HG02642 (cell line): ENCODE measurements at regions not wholly inside any gene's neighbourhood (a gene's known extent, or its start where the extent isn't known, plus 50 kb on each side); places are given as distances from the start of the nearest gene placed in this dataset.
"Not testable (repeated sequence)": the region's sequence is repeated elsewhere in the genome, so short reads cannot be mapped to it uniquely, and the experiment has no call there.

ENCODE experiments used
- ATAC-seq: cut with Tn5 transposase; IDR thresholded peaks from one replicate; pipeline ENCODE4 v1.9.1; 2021; ENCODE audit warnings: mild to moderate bottlenecking; ENCODE audit not compliant: unreplicated experiment, poor library complexity

- no peak for ATAC-seq
Measured at GRCh38 chr3:22835041-22835440, 368.1 kb upstream of the UBE2E2 start.

- ATAC-seq = no peak
Measured at GRCh38 chr3:22836131-22836530, 367.0 kb upstream of the UBE2E2 start.

GRCh38 chr3:22843854-22844253 is 359.3 kb upstream of the UBE2E2 start:
- ATAC-seq = no peak

GRCh38 chr3:22846566-22846965 is 356.6 kb upstream of the UBE2E2 start:
- ATAC-seq = no peak

- not testable (repeated sequence) for ATAC-seq
Measured at GRCh38 chr3:22849583-22849982, 353.5 kb upstream of the UBE2E2 start.

- ATAC-seq = no peak
Measured at GRCh38 chr3:22856811-22857210, 346.3 kb upstream of the UBE2E2 start.

DNA sequence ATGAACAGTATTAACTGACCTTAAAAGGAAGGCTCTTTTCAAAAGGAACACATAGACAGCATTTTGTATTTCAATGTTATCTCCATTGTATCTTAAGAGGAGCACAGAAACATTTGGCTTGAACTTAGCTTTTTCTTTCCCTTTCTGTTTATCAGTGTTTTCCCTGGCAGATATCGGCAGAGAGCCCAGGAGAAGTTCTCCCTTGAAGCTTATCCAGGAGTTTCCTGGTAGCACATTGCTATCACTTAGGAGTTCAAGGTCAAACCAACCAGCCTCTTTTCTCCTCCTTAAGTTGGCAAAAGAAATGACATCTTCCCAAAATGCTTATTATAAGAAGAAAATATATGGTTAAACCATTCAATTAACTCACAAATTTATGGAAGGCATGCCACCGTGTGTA is 344.6 kb upstream of the UBE2E2 start:
- no peak for ATAC-seq

DNA sequence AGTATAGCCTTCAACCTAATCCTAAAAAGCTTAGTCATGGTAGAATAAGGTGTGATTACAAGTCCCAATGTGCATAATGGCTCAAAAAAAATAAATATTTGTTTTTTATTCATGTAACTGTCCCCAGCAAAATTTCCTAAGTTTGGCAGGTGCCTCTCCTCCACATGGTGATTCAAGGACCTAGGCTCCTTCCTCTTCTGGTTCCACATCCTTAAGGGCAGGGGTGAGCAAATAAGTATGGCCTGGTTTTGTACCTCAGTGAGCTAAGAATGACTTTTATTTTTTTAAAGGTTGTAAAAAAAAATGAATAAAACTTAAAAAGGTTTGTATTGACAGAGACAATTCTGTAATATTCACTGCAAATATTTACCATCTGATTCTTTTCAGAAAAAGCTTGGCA is 343.5 kb upstream of the UBE2E2 start:
- ATAC-seq = no peak

DNA sequence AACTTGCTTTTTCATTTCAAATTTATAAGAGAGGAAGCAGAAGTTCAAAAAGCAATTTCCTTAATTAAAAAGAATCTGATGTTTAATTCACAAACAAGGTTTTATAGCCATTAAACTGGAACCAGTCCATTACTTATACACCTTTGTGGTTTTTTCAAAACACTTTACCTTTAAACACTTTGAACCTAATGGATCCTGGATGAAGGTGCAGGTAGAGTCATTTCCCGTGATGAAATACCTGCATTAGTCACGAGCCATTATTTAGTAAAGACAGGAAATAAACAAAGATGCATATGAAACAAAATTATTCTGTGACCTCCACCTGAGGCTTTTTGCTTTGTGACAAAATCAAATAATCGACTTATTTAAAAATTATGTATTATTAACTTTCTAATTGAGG is 341.7 kb upstream of the UBE2E2 start:
- ATAC-seq = no peak

DNA sequence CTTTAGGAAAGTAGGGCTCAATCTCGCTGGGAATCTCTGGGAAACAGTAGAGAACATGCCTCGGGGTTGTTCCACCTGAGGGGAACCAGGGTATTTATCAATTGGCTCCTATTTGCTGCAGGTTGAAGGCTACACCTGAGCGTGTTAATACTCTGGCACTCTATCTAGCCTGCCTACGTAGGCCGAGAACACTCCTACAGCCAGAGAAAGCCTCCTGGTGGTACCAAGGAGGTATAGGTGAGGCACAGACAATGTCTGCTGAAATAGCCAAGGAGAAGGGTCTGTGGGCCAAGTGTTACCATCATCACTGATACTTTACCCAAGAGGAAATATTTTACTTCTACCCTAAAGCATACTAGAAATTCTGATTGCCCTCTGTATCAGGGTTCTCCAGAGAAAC is 341.0 kb upstream of the UBE2E2 start:
- no peak for ATAC-seq

- not testable (repeated sequence) for ATAC-seq
Measured at GRCh38 chr3:22882834-22883233, 320.3 kb upstream of the UBE2E2 start.

- no peak for ATAC-seq
Measured at GRCh38 chr3:22885039-22885438, 318.1 kb upstream of the UBE2E2 start.

DNA sequence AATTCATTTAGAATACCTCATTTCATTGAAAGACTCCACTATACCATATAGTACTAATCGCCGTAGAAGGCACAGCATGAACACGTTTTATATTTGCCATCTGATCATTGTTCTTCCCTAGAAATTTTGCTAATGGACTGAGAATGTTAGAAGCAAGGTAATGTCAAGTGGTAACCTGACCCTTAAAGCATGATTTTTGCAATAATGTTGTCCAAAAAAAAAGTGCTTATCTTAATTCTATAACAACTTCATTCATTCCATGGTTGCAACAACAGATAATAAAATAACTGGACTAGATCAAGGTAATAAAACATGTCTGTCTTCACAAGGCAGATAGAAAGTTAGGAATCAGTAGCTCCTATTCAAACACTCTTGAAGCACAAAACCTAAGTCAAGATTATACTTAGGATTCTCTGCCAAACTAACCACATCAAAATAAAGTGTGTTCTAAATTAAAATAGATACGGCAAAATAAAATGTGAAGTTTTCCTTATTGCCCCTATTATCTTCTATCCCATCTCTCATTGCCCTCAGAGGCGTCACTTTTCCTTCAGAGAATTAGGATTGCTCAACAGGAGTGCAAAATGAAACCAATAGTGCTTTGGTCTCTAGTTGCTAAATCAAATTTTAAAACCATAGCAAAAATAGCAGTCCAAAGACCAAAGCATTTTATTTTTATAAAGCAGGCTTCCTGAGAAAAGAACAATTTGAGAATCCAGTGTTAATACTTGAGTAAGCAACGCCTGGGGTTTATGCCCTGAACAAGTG is 317.4 kb upstream of the UBE2E2 start:
- no peak for ATAC-seq

DNA sequence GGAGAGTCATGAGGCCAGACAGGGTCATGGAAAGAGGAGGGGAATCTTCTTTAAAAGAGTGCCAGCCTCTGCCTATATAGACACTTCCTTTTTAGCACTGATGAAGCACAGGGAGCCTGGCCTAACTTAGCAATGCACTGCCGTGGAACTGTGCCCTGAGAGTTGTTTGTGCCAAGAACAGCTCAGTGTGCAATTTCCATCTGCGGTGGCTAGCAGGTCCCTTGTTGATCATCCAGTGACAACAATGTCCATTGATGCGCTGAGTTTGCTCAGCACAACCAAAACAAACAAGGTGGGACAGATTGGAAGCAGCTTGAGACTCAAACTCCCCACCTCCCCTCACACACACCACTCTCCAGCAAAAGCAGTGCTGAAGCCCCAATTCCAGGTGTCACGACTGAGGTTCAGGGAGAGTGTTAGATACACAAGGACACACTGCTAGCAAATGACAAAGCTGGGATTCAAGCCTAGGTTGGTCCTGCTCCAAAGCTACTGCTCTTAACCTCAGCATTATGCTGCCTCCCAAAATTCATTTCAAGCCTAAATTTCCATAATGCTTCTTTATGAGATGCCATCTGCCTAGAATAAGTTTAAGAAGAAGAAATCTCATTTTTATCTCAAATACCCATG is 316.6 kb upstream of the UBE2E2 start:
- ATAC-seq = no peak

GRCh38 chr3:22887664-22888291 is 315.3 kb upstream of the UBE2E2 start:
- ATAC-seq = no peak

GRCh38 chr3:22893101-22893500 is 310.0 kb upstream of the UBE2E2 start:
- no peak for ATAC-seq

- no peak for ATAC-seq
Measured at GRCh38 chr3:22893644-22894325, 309.3 kb upstream of the UBE2E2 start.

- no peak for ATAC-seq
Measured at GRCh38 chr3:22894865-22895264, 308.3 kb upstream of the UBE2E2 start.

- ATAC-seq = no peak
Measured at GRCh38 chr3:22895671-22896070, 307.5 kb upstream of the UBE2E2 start.

DNA sequence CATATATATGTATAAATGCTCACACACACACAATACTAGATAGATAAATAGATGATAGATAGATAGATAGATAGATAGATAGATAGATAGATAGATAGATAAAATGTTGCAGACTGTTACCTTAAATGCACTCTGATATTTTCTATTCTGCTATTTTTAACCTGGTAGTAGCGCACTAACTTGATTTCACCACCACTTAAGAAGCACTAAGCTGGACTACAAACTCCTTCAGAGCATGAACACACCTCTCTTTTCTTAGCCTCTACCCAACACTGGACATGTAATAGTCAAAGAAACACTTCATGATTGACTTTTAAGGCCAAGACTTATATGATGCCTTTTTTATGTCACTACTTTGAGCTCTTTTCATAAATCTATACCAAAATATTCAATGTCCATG is 304.6 kb upstream of the UBE2E2 start:
- ATAC-seq = no peak

DNA sequence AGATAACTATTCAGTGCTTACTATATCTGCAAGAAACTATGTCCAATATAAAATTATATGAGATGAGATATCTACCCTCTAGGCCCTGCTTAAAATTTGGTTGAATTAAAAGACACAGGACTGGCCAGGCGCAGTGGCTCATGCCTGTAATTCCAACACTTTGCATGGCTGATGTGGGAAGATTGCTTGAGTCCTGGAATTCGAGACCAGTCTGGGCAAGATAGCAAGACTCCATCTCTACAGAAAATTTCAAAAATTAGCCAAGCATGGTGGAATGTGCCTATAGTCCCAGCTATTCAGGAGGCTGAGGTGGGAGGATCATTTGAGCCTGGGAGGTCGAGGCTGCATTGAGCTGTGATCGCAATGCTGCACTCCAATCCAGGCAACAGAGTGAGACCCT is 303.7 kb upstream of the UBE2E2 start:
- no peak for ATAC-seq
